IPS DF 4.7 (cell line): ENCODE measurements at regions not wholly inside any gene's neighbourhood (a gene's known extent, or its start where the extent isn't known, plus 50 kb on each side); places are given as distances from the start of the nearest gene placed in this dataset.

Experiments
- DNase-seq: peaks from one replicate; pipeline ENCODE4 v3.0.0-alpha.2; 2013; ENCODE audit warnings: low spot score; ENCODE audit errors: extremely low read depth

DNA sequence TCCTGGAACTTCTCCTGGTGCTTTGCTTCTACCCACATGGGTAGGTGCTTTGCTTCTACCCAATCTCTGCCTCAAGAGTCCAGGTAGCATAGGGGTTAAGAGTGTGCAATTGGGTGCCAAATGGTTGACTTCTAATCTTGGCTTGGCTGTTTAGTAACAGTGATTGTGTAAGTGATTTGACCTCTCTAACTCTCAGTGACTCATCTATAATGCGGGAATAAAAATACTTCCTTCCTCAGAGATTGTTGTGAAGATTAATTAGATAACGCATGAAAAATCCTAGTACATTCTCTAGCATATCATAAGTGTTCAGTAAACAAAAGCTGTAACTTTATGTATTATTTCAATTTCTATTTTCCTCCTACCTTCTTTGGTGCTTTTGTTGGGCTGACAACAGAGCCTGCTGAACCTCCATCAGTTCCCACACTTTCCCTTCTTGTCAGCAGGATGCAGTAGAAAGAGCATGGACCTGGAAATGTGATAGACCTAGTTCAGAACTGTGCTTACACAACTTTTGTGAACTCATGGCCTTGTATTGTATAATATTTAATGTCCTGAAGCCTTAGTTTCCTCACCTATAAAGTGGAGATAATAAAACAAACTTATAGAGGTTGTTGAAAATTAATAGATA lies 72.9 kb upstream of the SMIM36 start:
- no peak for DNase-seq

GRCh38 chr17:55582897-55583296 lies 71.6 kb upstream of the SMIM36 start:
- no peak for DNase-seq

- no peak for DNase-seq
Measured at GRCh38 chr17:55580596-55581133, 69.4 kb upstream of the SMIM36 start.

DNA sequence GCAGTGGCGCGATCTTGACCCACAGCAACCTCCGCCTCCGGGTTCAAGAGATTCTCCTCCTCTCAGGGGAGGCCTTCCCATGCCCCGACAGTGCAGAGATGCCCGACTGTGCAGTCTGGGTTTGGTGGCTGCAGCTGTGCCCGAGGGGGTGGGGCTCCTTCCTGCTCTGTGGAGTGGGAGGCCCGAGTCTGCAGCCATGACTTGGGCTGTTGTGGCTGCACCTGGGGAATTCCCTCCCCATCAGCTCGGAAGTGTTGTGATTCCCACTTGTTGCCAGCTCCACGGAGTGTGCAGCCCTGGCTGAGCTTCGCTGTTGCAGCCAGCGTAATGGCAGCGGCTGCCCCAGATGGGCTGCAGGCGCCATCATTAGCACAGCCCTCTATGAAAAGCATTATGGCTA lies 66.4 kb upstream of the SMIM36 start:
- DNase-seq: no peak

DNA sequence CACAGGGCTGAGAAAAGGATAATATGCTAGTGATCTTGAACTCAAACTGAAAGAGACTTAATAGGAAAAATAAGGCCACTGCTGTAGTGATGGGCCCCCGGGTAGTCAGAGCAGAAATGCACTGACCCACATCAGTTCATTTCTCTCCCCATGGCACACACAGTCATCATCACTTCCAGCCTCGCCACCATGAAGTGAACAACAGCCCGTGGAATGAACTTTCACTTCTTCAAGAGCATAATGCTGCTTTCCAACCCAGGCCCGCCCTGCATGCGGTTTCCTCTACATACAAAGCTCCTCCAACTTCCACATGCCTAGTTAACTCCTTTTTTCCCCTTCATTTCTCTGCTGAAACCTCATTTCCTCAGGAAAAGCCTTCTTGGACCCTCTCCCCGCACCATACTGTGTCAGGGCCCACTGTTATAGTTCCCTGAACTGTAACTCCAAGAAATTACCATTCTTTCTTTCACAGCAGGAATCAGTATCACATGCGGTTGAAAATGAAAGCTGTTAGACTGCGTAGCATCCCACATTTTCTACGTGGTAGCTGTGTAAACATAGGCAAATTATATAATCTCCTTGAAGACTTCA lies 65.8 kb upstream of the SMIM36 start:
- DNase-seq: no peak

DNA sequence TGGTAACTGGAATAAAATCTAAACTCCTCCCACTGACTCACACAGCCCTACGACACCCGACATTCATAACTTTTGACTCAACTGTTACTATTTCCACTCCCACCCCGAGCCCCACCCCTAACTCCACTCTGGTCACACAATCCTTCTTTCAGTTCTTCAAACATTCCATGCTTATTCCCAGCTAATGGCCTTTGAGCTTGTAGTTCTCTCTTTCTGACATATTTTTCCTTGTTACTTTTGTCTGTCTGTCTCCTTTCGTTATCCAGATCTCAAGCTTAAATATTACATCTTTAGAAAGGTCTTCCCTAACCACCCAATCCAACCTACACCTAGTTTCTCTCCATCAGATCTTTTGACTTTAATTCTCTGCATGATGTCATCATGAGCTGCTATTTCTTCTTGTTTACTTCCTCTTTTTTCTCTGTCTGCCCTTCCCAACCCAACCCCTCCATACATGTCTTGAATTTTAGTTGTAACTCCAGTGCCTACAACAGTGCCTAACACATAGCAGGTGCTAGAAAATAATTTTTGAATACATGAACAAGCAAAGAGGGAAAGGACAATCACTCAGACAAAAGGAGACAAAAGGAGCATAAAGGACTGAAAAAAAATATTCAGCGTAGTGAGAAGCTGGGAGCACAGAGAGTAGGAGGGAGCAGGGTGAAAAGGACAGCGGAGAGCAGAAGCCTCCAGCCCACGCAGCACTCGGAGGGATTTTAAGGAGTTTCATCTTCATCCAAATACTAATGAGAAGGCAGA lies 65.2 kb upstream of the SMIM36 start:
- no peak for DNase-seq

DNA sequence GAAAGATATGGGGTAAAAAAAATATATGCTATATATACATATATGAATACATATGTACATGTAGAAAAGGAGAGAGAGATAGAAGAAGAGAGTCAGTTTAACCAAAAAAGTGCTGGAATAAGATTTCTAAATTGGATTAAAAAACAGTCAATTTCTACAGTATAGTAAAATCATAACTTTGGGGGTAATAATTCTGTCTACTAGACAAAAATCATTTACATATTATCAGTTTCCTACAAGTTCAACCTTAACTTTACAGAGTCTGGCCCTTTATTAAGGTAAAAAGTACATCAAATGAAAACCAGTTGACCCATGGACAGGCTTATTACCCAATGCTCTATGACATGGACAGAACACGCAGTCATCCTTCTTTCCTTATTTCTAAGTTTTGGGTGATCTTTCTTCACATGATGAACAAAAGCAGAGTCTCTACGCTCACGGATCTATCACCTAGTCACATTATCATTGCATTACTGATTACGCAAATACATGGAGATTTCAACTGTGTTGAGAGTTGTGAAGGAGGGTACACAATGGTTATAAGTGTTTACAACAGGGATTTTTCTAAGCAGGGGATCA lies 63.9 kb upstream of the SMIM36 start:
- DNase-seq: no peak

DNA sequence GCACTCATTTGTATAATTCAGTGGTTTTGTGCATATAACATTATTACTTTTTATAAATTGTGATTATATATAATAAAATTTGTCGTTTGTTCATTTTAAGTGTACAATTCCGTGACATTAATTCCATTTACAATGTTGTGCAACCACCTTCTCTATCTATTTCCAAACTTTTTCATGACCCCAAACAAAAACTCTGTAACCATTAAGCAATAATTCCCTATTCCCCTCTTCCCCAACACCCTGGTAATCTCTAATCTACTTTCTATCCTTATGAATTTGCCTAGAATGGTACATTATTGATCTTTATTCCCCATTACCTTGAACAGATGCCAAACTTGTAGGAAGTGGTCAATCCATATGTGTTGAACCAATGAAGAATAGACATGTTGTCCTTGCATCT lies 61.3 kb upstream of the SMIM36 start:
- no peak for DNase-seq

DNA sequence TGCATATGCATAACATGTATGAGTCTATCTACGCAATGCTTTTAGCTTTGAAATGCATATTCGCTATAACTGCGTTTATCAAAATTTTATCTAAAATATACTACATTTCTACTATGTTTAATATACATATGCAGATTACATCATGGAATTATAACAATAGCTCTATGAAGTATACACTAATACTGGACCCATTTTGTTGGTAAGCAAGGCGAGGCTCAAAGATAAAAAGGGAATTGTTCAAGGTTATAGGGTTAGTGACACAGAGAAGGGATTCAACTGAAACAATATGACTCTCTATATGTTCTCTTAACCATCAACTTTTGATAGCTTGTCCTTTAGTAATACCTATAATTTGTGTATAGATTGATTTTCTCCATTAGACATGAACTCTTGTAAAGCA lies 60.9 kb upstream of the SMIM36 start:
- no peak for DNase-seq

DNA sequence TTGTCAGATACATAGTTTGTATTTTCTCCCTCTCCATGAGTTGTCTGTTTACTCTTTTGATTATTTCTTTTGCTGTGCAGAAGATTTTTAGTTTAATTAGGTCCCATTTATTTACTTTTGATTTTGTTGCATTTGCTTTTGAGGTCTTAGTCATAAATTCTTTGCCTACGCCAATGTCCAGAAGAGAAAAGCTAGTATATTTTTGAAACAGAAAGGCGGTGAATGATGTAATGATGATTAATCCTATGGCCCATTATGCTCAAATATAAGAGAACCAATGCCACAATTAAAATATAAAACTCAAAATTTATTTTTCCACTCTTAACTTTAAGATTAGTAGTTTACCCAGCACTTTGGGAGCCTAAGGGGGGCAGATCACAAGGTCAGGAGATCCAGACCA lies 59.8 kb upstream of the SMIM36 start:
- no peak for DNase-seq

DNA sequence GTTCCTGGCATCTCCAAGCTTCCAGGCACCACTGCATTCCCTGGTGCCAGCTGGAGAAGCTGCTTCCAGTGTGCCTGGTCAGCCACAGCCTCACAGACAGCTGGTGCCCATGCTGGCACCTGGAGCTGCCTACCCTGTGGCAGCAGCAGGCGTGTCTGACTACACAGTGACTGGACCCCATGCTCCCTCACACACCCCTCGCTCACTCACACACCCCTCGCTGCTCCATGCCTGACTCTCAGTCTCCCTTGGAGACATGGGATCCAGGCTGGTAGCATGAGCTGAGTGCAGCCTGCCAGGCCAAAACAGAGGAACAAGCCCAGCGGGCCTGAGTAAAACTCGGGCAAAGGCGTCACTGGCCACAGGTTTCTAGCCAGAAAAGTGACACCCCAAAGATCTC lies 59.1 kb upstream of the SMIM36 start:
- no peak for DNase-seq

GRCh38 chr17:55567240-55568214 lies 56.3 kb upstream of the SMIM36 start:
- no peak for DNase-seq

- DNase-seq: no peak
Measured at GRCh38 chr17:55564081-55564480, 52.8 kb upstream of the SMIM36 start.

GRCh38 chr17:55563363-55563762 lies 52.1 kb upstream of the SMIM36 start:
- DNase-seq: no peak

DNA sequence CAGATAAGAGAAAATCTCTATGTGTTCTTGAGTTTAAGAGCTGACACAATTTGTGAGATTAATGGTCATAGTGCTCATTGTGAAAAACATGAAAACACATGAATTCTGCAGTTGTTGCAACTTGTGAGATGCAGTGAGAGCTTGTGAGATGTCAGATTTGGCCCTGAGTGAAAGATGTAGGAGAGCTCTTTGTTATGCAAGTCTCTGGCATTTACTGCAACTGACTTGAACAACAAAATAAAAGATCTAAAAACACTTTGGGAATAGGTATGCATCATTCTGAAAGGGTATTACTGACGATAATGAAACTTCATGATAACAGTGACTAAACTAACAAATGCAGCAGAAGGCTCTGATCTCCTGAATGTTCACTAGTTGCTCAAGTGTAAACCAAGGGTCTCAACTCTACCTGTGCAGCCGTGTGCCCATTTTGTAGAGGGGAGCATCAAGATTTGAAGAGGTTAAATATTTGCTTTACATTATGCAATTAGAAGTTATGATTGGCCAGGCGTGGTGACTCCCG lies 50.8 kb upstream of the SMIM36 start:
- no peak for DNase-seq

GRCh38 chr17:55561316-55561972 lies 50.2 kb upstream of the SMIM36 start:
- DNase-seq: no peak
